HG02938 (cell line): ENCODE measurements at regions not wholly inside any gene's neighbourhood (a gene's known extent, or its start where the extent isn't known, plus 50 kb on each side); places are given as distances from the start of the nearest gene placed in this dataset.
A peak's percentile ranks its signal among the peaks of the same experiment; 100 is the strongest.

Source experiments
- ATAC-seq: cut with Tn5 transposase; IDR thresholded peaks from one replicate; pipeline ENCODE4 v1.9.1; 2021; ENCODE audit warnings: mild to moderate bottlenecking, moderate library complexity; ENCODE audit not compliant: unreplicated experiment

DNA sequence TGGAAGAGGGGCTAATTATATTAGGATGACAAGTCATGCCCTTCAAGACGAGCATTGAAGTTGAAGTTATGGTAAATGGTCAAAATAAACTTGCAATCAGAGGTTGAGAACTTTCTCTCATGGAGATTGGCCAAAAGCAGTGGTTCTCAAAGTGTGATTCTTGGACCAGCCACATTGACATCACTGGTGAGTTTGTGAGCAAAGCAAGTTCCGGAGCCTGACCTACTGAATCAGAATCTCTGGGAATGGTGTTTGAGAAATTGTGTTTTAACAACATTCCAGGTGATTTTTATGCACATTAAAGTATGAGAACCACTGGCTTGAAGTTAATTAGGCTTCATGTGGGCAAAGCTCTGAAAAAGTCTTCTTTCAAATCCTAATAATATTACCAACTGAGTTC, 403.5 kb downstream of the ZSWIM6 start:
- no peak for ATAC-seq

DNA sequence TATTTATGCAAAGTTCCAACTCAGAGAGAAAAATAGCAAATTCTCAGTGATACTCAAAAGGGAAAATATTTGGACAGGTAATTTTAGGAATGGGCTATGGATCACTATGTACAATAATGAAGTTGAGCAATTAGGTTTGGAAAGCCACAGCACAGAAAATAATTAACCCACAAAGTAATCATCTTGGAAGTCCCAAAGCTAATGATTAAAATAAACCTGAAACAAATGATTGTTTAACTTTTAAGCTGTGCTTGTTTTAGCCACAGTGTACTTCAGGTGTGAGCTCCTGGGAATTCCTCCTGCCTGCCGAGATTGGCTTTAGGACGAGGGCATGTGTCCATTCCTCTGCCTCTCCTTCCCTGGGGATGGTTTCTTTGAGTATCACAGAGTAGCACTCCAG, 403.9 kb downstream of the ZSWIM6 start:
- ATAC-seq, result no peak

DNA sequence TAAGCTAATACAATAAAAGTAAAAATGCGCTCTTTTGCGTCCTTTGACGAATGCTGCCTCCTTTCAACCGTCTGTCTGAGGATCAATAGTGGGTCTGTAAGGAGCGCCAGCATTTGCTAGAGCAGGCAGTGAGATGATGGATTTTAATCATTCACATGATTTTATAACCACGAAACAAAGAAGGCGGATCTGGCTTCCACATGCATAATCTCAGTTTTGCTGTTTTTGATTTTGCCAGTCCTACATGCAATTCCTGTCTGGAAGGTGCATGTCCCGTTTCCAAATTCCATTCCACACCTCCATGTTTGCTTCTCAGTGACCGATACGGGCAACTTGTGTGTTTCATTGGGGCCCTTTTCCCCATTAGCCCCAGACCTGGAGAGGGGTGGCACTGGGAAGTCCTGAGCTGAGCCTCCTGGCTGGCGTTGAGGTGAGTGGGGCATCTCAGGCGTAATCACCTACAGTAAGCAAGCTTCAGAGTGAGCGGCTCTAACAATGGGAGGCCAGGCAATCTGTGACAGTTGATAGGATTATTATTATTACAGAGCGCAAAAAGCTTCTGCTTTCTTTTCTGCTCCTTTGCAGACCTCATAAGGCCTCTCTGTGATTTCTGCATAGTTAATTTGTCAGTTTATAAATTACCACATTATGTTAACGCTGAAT, 405.4 kb downstream of the ZSWIM6 start:
- no peak for ATAC-seq

DNA sequence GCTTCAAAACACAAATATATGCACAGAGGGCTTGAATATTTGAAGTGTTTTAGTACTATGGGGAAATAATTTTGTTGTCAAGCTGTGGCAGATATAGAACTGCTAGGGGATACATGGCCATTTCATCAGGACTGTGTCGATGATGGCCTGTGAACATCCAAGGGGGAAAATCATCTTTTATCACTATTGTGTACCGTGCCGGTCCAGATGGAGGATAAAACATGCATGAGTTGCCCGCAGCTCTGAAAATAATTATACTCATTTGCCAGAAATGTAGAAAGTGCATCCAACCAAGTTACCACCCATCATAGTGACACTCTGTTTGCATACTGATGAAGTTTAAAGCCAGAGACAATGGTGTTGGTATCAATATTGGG, 405.9 kb downstream of the ZSWIM6 start:
- ATAC-seq, result no peak

DNA sequence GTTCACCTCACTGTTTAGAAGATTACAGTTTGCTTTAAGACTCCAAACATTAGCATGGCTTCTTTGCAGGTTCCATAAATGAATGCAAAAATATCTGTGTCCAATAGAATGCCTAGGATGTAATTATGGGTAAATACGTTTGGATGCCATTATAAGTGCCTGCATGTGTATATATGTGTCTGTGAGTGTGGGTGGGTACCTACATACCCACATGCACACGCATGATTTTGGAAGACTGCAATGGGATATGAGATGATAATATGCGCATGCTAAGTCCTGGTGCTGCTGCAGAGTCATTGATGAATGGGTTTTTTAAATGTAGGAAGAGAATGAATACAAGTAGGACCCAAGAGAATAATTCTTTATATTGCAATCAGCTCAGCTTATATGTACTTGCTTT, 406.4 kb downstream of the ZSWIM6 start:
- no peak for ATAC-seq

DNA sequence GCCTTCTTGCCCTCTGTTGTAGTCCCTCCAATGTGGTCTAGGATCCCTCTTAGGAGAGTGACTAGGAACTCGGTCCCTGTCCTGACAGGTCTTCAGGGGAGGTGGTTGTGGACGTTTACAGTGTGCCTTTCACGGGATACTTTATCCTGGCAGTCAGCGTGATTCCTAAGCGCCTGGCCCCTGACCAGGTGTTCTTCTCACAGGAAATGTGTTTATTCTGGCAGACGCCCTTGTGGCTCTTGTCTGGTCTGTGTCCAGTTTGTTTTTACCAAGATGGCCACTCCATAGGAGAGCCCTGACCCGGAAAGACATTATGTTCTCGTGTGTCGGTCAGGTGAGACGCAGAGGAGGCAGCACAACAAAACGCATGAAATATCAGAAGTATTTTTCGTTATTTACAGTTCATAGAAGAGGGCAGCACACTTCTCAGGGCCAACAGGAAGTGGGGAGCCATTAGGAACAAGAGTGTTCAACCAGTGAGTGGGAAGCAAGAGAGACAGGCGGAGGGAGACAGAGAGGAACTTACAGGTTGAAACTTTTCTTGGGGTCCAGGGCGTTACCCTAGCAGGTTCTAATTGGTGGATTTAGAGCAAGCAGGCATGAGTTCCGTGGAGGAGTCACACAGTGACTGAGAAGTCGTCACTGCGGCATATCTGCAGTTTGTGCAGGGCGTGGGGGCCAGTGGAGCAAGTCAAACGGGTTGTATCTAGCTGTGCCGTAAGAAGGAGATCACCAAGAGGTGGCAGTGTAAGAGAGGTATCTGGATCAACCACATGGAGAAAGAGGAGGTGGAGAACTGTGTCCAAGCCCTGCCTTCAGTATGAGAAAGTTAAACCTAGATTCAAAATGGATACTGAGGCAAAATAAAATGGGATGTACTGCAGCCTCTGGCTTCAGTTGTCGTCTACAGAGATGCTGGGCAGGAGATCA, 412.9 kb downstream of the ZSWIM6 start:
- ATAC-seq, result no peak

DNA sequence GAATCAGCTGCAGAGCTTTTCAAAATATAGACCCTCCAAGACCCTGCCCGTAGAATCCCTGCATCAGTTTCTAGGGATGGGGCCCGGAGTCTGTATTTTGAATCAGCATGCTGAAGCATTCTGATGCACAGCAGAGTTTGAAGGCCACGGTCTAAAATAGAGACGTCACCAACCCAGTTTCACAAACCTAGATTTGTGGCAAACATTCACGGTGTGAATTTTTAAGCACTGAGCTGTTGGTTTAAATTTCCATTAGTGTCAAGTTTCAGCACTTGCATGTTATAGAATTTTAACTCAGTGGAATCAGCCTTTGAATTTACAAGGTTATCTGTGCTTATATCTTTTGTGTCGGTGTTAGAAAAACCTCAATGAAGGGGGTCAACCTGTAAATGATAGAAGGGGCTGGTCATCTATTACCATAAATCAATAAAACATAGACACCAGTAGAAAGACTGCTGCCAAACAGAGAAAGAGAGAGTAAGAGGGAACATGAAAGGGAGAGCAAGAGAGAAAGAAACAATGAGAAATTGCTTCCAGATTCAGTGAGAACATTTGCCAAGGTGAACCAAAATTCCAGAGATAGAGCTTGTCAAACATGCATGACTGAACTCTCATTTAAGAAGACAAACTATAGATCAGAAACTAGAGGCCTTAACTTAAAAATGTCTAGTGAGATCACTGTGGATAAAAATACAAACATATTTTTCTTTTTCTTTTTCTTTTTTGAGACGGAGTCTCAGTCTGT, 414.9 kb downstream of the ZSWIM6 start:
- no peak for ATAC-seq

DNA sequence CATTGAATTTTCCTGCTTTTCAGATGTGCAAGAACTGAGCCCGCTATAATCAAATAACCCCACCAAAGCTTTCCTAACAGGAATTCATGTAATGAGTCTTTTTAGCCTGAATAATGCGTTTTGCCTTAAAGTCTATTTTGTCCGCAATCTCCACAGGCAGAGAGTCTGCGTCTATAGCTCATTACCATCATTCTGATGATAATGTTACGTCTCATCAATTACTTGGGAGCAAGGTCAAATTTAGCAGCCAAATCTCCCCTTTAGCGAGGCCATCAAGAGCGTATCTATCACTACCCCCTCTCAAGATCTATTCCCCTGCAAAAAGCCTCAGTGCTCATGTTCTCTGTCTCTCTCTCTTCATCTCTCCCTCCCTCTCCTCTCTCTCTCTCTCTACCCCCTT, 416.1 kb downstream of the ZSWIM6 start:
- ATAC-seq, result no peak

DNA sequence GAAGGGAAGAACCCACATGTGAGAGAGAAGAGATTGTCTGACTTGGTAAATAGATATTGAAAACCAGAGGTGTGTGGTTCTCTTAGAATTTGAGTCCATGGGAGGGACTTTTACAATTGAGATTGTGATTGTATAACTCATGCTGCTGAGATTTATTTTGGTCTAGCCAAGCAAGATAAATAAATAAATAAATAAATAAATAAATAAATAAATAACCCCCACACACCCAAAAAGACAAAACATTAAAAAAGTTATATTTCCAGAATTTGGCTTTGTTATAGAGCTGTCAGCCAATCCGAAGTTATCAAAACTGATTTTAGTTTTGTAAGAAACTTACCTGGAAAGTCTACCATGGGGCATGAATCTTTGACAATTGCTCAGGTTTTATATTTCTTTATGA, 416.6 kb downstream of the ZSWIM6 start:
- no peak for ATAC-seq

DNA sequence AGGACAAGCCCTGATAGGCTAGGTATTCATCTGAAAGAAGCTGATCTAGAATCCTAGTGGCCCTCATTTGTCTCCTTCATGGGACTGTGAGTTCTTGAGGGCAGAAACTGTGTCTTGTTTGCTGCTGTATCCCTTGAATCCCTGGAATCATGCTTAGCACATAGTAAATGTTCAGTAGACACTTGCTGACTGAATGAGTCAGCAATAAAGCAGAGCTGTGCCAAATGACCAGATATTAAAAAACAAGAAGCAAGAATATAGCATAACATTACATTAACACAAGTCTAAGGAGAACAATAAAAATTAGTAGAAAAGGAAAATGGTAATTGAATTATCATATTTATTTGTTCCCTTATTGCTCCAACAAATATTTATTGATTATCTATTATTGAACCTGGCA, 420.5 kb downstream of the ZSWIM6 start:
- ATAC-seq, result no peak

DNA sequence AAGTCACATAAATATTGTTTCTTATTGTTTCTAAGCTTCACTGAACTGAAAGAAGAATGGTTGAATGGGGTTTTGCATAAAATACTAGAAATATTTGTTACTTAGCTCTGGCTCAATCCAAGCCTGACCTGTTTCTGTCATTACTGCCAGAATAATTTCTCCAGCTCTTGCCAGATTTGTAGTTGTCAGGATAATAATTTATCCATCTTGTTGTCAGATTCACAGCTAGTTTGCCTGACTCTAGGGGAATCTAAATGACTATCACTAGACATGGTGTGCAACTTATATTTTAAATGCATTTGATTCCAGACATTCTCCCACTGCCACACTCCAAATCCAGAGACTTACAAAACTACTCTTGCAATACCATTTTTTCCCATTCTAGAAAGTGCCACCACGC, 422.7 kb downstream of the ZSWIM6 start:
- no peak for ATAC-seq

DNA sequence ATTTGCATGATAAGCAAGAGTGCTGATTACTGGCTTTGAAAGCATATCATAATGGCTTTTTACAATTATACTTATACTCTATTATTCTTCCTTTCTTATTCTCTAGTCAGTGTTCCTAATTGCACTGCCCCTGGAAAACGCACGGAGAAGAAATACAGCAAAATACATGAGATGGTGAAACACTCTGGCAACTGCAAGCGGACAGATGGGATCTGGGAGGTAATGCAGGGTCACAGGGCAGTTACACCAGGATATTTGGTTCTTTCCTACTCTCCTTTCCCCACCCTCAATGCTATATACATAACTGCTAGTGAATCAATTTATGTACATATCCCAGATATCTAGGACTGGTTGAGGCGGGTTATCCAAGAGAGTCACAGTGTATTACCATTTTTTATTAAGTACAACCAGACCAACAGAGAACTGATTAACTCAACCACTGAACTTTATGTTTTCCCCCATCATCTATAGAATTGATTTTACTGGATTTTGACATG, 423.7 kb downstream of the ZSWIM6 start:
- no peak for ATAC-seq

DNA sequence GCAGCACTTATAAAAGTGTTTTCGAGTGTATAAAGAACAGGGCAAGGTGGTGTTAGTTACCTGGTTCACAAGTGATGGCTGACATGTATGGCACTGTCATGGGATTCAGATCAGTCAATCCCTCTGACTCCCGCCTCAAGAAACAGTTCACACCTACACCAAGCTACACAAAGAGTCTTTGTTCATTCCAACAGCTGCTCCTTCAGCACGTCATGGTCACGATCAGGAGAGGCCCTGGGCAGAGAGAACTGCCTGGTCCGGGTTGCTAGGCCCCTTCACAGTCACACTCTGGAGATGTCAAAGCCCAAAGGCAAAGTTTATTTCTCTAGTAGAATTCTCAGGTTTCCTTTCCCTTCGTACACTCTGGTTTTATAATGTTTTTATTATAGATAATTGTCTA, 426.7 kb downstream of the ZSWIM6 start:
- ATAC-seq, result no peak

DNA sequence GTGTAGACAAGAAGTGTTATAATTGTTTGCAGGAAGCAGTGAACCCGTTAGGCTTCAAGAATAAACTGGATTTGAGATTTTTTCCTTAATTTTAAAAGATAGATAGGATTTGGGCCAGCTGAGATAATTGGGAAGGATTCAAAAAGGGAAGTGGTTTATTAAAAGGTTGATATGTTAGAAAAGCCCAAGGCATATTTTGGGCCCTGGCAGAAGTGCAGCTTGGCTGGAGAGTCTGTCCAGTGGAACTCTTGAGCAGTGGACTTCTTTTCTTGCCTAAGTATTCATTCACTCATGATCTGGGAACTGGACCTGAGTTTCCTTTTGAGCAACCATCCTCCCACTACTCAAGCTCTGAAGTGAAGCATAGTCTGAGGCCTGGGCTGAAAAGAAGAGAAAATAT, 433.4 kb downstream of the ZSWIM6 start:
- no peak for ATAC-seq

DNA sequence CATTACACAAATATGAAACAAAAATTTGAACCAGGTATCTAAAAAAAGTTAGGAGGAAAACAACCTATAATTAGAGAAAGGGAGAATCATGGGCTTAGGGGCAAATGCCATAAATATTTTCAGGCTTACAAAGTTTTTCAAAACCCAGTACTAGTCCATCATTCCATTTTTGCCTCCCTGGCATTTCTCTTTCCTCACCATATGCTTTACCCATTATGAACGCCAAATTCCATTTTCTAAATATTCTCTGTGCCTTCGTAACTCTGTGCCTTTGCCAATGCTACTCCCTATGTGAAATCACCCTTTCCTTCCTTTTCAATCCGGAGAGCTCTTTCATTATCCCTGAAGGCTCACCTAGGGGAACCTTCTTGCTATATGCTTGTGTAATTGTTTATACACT, 434.1 kb downstream of the ZSWIM6 start:
- no peak for ATAC-seq

DNA sequence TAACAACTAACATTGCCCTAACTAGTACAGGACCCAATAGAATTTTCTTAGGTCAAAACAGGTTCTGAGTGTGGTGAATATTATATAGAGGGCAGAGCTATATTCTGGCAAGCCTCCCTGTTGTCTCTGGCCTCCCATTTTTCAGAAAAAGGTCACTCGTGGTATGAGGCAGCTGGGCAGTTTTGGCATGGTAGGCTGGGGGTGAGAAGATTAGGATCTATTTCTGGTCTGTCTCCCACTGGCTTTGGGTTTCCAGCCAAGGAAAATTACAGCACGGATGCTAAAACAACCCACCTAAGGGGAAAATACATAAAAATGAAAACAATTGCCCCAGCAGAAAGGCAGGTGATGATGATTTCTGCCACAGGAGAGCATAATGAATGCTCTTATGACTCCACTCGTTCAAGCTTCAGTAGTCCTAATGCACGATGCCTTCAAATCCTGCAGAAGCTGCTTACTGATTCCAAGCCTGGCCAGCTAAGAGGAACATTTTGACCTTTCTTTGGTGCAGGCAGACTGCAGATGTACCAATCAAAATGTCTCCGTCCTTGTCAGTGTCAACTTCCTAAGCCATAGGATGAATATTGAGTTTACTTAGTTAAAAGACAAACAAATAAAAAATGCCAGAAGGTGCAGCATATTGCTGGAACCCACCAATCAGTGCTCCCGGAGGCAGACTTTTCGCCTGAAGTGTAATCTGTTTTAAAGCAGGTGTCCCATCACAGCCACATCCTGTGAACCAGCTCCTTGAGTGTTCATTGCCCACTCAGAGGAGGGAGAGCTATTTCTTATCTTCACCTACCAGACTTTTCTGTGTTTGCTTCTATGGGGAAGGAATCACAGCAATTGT, 435.4 kb downstream of the ZSWIM6 start:
- ATAC-seq, result no peak

DNA sequence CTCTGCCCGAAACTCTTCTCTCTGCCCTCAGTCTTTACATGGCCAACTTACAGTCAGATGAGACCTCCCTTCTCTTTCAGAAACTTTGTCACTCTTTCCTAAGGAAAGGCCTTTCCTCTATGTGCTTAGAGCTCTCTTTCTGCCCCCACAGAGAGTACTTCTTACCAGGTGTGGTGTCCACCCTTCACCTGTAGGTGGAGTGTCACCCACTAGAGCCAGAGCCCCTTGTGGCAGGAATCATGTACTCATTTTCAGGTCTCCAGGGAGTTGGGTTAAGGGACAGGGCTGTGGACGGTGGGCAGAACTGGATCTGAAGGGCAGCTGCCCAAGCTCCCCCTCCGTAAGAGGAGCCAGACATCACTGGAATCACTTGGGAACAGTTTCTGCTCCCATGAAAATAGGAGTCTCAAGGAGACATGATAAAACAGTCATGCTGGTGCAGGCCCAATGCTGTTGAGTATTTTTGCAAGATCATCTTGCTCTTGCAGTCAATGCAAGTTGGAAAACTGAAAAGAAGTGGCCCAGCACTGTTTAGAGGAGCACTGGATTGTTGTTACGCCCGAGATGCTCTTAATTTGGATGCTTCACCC, 436.7 kb downstream of the ZSWIM6 start:
- ATAC-seq, result peak; percentile 97

DNA sequence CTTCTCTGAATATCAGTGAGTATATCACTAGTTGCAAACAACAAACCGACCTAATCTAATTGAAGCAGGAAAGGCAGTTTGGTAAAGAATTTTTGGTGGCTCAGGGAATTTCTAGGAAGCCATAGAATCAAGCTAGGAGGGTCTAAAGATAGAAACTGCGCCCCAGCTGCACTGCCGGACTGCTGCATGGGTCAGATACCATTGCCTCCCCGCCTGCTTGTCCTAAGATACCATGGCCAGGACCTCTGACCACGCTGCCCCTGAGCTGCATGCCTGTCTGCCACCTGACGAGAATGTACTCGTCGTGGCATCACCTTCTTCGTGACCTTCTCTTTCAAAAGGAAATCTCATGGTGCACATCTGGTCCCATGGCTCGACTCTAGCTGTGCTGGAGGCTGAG, 439.0 kb downstream of the ZSWIM6 start:
- no peak for ATAC-seq

DNA sequence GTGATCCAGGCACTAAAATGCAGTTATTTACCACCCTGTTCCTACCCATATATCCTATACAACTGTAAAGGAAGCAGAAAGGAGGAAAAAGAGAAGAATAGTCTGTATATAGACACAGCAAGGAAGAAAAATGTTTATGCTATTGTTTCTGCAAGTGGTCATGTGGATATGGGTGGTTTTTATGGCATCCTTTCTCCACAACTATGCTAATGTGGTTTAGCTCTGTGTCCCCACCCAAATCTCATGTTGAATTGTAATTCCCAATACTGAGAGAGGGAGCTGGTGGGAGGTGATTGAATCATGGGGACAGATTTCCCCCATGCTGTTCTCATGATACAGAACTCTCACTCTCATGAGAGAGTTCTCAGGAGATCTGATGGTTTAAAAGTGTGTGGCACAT, 439.8 kb downstream of the ZSWIM6 start:
- ATAC-seq, result no peak

DNA sequence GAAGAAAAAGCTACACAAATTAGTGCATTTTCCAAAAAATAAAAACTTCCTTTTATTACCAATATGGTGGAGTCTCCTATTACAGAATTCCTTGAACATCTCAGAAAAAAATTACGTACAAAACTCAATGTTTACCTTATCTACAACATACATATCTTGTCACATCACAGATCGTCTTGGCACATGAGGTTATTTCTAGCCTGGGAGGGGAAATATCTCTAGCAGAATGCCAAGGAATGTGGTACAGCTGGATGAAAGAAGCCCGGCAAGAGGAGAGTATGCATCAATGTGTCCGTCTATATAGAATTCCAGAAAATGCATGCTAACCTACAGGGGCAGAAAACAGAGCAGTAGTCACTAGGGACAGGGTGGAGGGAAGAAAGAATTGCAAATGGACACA, 443.8 kb downstream of the ZSWIM6 start:
- no peak for ATAC-seq
